PC-9 (cell line): ENCODE measurements at regions not wholly inside any gene's neighbourhood (a gene's known extent, or its start where the extent isn't known, plus 50 kb on each side); places are given as distances from the start of the nearest gene placed in this dataset.

ENCODE experiments used
- EZH2 ChIP-seq: fragments of 200-600 bp; sonication (generic); IDR thresholded peaks from 2 replicates; pipeline ENCODE4 v1.8.0; 2017; ENCODE audit warnings: antibody characterized with exemption, low read depth
- TF ChIP-seq, protein P1 (sequence below): fragments of 200-600 bp; sonication (generic); conservative IDR thresholded peaks from 2 replicates; pipeline ENCODE4 v1.6.1; 2017; ENCODE audit warnings: mixed run types, antibody characterized with exemption, mild to moderate bottlenecking, moderate library complexity

DNA sequence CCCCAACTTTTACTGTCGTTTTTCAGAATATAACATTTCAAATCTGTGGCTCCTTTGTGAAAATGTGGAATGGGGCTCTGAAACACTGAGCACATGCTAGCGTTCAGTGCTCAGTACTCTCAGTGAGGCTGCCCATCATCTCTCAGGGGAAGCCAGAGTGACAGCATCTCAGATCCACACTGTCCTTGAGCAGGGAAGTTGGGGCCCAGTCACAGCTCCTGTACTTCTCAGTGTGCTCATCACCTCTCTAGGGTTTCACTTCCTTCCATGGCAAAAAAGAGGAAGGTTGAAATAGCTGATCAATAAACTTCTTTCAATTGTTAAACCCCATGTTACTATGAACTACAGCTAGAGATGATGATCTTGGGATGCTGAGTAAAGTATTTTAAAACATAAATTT lies 565.9 kb upstream of the SPRY2 start:
- TF ChIP-seq, protein P1, sequence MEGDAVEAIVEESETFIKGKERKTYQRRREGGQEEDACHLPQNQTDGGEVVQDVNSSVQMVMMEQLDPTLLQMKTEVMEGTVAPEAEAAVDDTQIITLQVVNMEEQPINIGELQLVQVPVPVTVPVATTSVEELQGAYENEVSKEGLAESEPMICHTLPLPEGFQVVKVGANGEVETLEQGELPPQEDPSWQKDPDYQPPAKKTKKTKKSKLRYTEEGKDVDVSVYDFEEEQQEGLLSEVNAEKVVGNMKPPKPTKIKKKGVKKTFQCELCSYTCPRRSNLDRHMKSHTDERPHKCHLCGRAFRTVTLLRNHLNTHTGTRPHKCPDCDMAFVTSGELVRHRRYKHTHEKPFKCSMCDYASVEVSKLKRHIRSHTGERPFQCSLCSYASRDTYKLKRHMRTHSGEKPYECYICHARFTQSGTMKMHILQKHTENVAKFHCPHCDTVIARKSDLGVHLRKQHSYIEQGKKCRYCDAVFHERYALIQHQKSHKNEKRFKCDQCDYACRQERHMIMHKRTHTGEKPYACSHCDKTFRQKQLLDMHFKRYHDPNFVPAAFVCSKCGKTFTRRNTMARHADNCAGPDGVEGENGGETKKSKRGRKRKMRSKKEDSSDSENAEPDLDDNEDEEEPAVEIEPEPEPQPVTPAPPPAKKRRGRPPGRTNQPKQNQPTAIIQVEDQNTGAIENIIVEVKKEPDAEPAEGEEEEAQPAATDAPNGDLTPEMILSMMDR, result no peak
- no peak for TF ChIP-seq EZH2
